K562 (cell line): ENCODE measurements at regions not wholly inside any gene's neighbourhood (a gene's known extent, or its start where the extent isn't known, plus 50 kb on each side); places are given as distances from the start of the nearest gene placed in this dataset.

Experiments
- ATAC-seq: fragments of 200-7000 bp; cut with Tn5 transposase; 3 replicates; pipeline ENCODE4 v1.9.1; 2020; ENCODE audit warnings: moderate library complexity
- BruUV-seq: library from RNA; stranded (reverse); fragments of 400-500 nt; replicated peaks from 2 replicates; lab custom pipeline; 2021; lab: Mats Ljungman, UMichigan
- CTCF ChIA-PET: fragments of 300-600 bp; formaldehyde crosslinking; extraction: SDS; loops from one replicate; lab custom pipeline; 2021; ENCODE audit warnings: low intra/inter-chr PET ratio; lab: Yijun Ruan, JAX
- POLR2A ChIA-PET: fragments of 300-600, 350-650 bp; sonication (Branson Sonifier 250); formaldehyde crosslinking; extraction: SDS; loops from one replicate; lab custom pipeline; 2021; ENCODE audit warnings: antibody characterized with exemption, inconsistent platforms; lab: Yijun Ruan, JAX
- DNase-seq, 4 experiments: peaks; one replicate each; pipeline versions ENCODE4 v3.0.0 to v3.0.0-alpha.2; 2011 to 2018; ENCODE audit warnings: low spot score in 3 of 4, mixed read lengths in 3 of 4; ENCODE audit errors: extremely low read depth in 1 of 4
- FAIRE-seq: peaks from 2 replicates; lab custom pipeline; 2011; peaks lifted over from hg19 to GRCh38; lab: Jason Lieb, UNC
- H2AFZ ChIP-seq: 2 replicates; pipeline ENCODE4 v1.6.0; 2011; ENCODE audit warnings: low read depth, low read length, control low read depth, inconsistent platforms
- H3K27ac ChIP-seq: fragments of 200-600 bp; 3 replicates; pipeline ENCODE4 v1.8.0; 2011; ENCODE audit warnings: low read depth, mild to moderate bottlenecking, control low read depth, inconsistent platforms, low read length, moderate library complexity, mixed read lengths; ENCODE audit errors: extremely low read depth
- H3K27me3 ChIP-seq, 2 experiments: fragments of 300-600 bp in 1 of 2; 2 replicates in 1 of 2; 3 replicates in 1 of 2; pipeline versions ENCODE4 v1.6.0 to v1.8.0; 2011; ENCODE audit warnings: inconsistent platforms in 2 of 2, low read length in 2 of 2, mild to moderate bottlenecking in 1 of 2, mixed read lengths in 1 of 2, moderate library complexity in 1 of 2; ENCODE audit not compliant: control insufficient read depth in 2 of 2, insufficient read depth in 2 of 2
- H3K36me3 ChIP-seq: fragments of 300-600 bp; 3 replicates; pipeline ENCODE4 v1.8.0; 2011; ENCODE audit warnings: mild to moderate bottlenecking, low read length, inconsistent platforms; ENCODE audit not compliant: control insufficient read depth, insufficient read depth
- H3K4me1 ChIP-seq, 2 experiments: fragments of 200-600 bp in 1 of 2; replicated peaks in 1 of 2; 2 replicates in 1 of 2; 3 replicates in 1 of 2; pipeline versions ENCODE4 v1.5.1 to v1.8.0; 2011; ENCODE audit warnings: inconsistent platforms in 2 of 2, low read length in 2 of 2, mild to moderate bottlenecking in 1 of 2, mixed read lengths in 1 of 2, moderate library complexity in 1 of 2; ENCODE audit not compliant: control insufficient read depth in 2 of 2, insufficient read depth in 2 of 2
- H3K4me2 ChIP-seq: 2 replicates; pipeline ENCODE4 v1.6.1; 2011; ENCODE audit warnings: low read length, control low read depth, inconsistent platforms, mixed read lengths; ENCODE audit not compliant: insufficient read depth
- H3K4me3 ChIP-seq: fragments of 200-600 bp; sonication (generic), shearing (Covaris generic); 2 replicates; pipeline ENCODE4 v1.5.1; 2016; ENCODE audit warnings: control low read depth, inconsistent platforms
- H3K79me2 ChIP-seq: fragments of 200-600 bp; 3 replicates; pipeline ENCODE4 v1.8.0; 2011; ENCODE audit warnings: low read length, inconsistent platforms; ENCODE audit not compliant: control insufficient read depth, insufficient read depth
- H3K9ac ChIP-seq, 2 experiments: 2 replicates each; pipeline versions ENCODE4 v1.6.0 to v1.6.1; 2011; ENCODE audit warnings: low read depth in 2 of 2, low read length in 2 of 2, control low read depth in 1 of 2, inconsistent platforms in 1 of 2, mild to moderate bottlenecking in 1 of 2, mixed read lengths in 1 of 2; ENCODE audit not compliant: insufficient read depth in 1 of 2
- H3K9me1 ChIP-seq: one replicate; pipeline ENCODE4 v1.6.0; 2011; ENCODE audit warnings: inconsistent platforms, mild to moderate bottlenecking, low read length, moderate library complexity; ENCODE audit not compliant: control insufficient read depth, insufficient read depth
- H3K9me3 ChIP-seq: replicated peaks from 2 replicates; pipeline ENCODE4 v1.5.1; 2011; ENCODE audit warnings: low read depth, low read length, inconsistent platforms; ENCODE audit not compliant: control insufficient read depth, insufficient read depth
- H4K20me1 ChIP-seq: replicated peaks from 2 replicates; pipeline ENCODE4 v1.6.1; 2011; ENCODE audit warnings: low read length, inconsistent platforms, mixed read lengths; ENCODE audit not compliant: control insufficient read depth, insufficient read depth
- BHLHE40 ChIP-seq: IDR thresholded peaks from 2 replicates; pipeline ENCODE4 v1.6.1; 2011; ENCODE audit warnings: low read length, improper control_type of control experiment
- CHCHD3 ChIP-seq: fragments of 250-450 bp; sonication (Bioruptor Pico); IDR thresholded peaks from 2 replicates; pipeline ENCODE4 v2.1.2; 2022; ENCODE audit warnings: mild to moderate bottlenecking
- ELF1 ChIP-seq: fragments of 200-800 bp; sonication (Bioruptor generic); IDR thresholded peaks from 2 replicates; pipeline ENCODE4 v1.6.1; 2016; ENCODE audit warnings: missing genetic modification characterization, missing compliant biosample characterization
- ELK1 ChIP-seq: sonication (generic); formaldehyde crosslinking; IDR thresholded peaks from 2 replicates; pipeline ENCODE4 v1.8.1; 2022; ENCODE audit warnings: missing genetic modification reagents
- EP300 ChIP-seq: IDR thresholded peaks from 2 replicates; pipeline ENCODE4 v1.6.1; 2012; ENCODE audit warnings: low read length, improper control_type of control experiment
- MAFF ChIP-seq: IDR thresholded peaks from 2 replicates; pipeline ENCODE4 v1.6.1; 2012; ENCODE audit warnings: low read length, improper control_type of control experiment
- MAFK ChIP-seq: IDR thresholded peaks from 2 replicates; pipeline ENCODE4 v1.6.1; 2011; ENCODE audit warnings: low read length, improper control_type of control experiment
- RHOXF2B ChIP-seq: fragments of 250-450 bp; sonication (Bioruptor Pico); conservative IDR thresholded peaks from 2 replicates; pipeline ENCODE4 v1.5.1; 2021
- SAP30 ChIP-seq: fragments of 200-600 bp; sonication (generic); IDR thresholded peaks from 2 replicates; pipeline ENCODE4 v1.6.1; 2012; ENCODE audit warnings: borderline replicate concordance, low read depth, mild to moderate bottlenecking, moderate library complexity, low read length, control low read depth, inconsistent platforms; ENCODE audit not compliant: insufficient read depth, poor library complexity, severe bottlenecking
- SMAD4 ChIP-seq: fragments of 250-450 bp; sonication (Bioruptor Pico); conservative IDR thresholded peaks from 2 replicates; pipeline ENCODE4 v1.8.0; 2021; ENCODE audit warnings: inconsistent platforms, mild to moderate bottlenecking, moderate library complexity
- ZBED1 ChIP-seq: IDR thresholded peaks from 2 replicates; pipeline ENCODE4 v1.6.1; 2014
- WGBS: fragments of 100-300 bp; shearing (Covaris generic); methylation state at CpG from one replicate; pipeline ENCODE4 v1.1.6; 2016; ENCODE audit warnings: low coverage, mixed read lengths; ENCODE audit not compliant: insufficient coverage; ENCODE audit errors: missing lambda C conversion rate; 5-methylcytosine and 5-hydroxymethylcytosine counted together
- in situ Hi-C: fragments of 300-500 bp; cut with MboI; formaldehyde crosslinking; loops from 4 replicates; pipeline ENCODE4 v1.15.0; 2018; ENCODE audit warnings: inconsistent platforms, mixed read lengths
- intact Hi-C: fragments of 100-400 bp; cut with micrococcal nuclease; formaldehyde crosslinking; loops from 2 replicates; pipeline ENCODE4 v1.14.2; 2022

DNA sequence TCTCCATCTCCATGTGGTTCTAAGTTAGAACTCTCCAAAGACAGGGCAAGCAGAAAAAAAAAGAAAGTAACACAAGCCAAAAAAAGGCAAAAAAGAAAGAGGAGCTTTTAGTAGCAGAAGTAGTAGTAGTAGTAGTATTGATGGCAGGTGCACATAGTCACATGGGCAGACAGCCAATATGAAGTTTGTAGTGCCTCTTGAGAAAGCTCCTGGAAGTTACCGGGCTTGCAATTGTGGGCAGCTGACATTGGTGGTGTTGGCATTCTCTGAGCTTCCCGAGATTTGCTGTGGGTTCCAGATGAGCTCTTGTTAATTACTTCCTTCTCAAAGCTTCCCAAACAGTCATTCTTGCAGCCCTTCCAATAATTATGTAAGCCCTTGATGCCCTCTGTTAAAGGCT is 1128.5 kb downstream of the TYW1 start (continued):
- TF ChIP-seq SAP30 (no peak), SMAD4 (CRISPR knock-in tag) (no peak)

DNA sequence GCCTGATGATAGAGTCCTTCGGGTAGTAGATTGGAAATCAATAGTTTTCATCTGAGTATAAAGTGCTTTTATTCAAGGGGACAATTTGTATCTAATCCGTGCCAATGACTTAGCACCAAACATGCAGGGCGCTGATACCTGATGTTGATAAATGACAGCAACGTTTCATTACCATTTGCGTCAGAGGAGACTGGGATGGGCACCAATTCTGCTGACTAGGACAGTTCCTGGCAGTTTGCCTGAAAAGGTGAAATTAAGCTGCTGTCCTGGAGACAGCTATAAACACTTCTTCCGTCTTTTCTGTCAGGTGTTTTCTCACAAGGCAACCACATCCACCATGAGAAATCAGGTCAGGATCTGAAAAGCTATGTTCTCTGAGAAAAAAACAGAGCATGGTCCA is 1136.4 kb downstream of the TYW1 start:
- Histone ChIP-seq H3K79me2 (no peaks in the 10 kb centered on the region), H3K27ac (no peak overlapping the region), H4K20me1 (no peaks in the 10 kb centered on the region), H3K36me3 (no peaks in the 10 kb centered on the region), H2AFZ (no peak overlapping the region), H3K4me2 (no peak overlapping the region), H3K27me3 (no peaks in the 10 kb centered on the region), H3K9me3 (no peaks in the 10 kb centered on the region), H3K4me1 (no peaks in the 10 kb centered on the region), H3K9me1 (no peaks in the 10 kb centered on the region), H3K4me3 (no peak overlapping the region), H3K9ac (no peak overlapping the region)
- TF ChIP-seq ZBED1 (no peak), CHCHD3 (no peak), EP300 (no peak), ELK1 (CRISPR knock-in tag) (no peak), RHOXF2B (CRISPR knock-in tag) (no peak), BHLHE40 (no peak), MAFF (peak; percentile 40), ELF1 (tag) (no peak), MAFK (peak; percentile 9; the same call in 1 of the 2 replicates)
- DNase-seq (no peak), FAIRE-seq (no peak), ATAC-seq (no peak)
- in situ Hi-C loops (no loop called here), intact Hi-C loops (no loop called here)
- ChIA-PET POLR2A (interaction anchor here (0.6 kb wide), 1 partner anchor 44 kb away, joined by 3 read pairs; no protein-coding TSS in a partner anchor), CTCF (no interaction called here)
- 1% methylated on average over 6 of the region's 6 CpGs for WGBS
- no TSS peak for BruUV-seq
